ENCODE measurements at regions not wholly inside any gene's neighbourhood (a gene's known extent, or its start where the extent isn't known, plus 50 kb on each side); places are given as distances from the start of the nearest gene placed in this dataset.

DNA sequence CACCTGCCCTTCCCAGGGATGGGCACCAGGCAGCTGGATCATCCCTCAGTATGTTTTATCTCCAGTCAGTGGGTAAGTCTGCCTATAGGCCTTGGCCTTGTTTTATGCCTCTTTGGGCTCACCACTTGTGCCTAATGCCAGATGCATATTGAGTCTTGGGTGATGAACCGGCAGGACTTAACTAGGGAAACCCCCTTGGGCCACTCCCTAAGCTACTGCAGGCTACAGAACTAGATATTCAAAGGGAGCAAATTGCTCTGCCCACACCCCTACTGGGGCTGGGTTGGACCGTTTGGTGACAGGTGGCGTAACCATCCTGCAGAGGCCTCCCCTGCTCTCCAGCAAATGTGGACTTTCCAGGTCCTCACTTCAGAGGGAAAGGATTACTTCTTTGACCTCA is 115.7 kb upstream of the GDF10 start:
- intact Hi-C loops (cut with DNase I; ENCODE audit: low total_unique reads): no loop called here
- WGBS, 5 donors: 68 to 92% (median 81%) methylated on average over 3 of the region's 3 CpGs
- H3K27me3 ChIP-seq (replicated peaks in 1 of 7): no peaks in the 10 kb centered on the region
- H3K4me3 ChIP-seq: no peak overlapping the region
- H3K4me1 ChIP-seq: no peaks in the 10 kb centered on the region
- no peaks in the 10 kb centered on the region for H3K36me3 ChIP-seq
- TF ChIP-seq POLR2AphosphoS5 (IDR thresholded peaks at IDR 0.05): no peak
- TF ChIP-seq, protein P1, sequence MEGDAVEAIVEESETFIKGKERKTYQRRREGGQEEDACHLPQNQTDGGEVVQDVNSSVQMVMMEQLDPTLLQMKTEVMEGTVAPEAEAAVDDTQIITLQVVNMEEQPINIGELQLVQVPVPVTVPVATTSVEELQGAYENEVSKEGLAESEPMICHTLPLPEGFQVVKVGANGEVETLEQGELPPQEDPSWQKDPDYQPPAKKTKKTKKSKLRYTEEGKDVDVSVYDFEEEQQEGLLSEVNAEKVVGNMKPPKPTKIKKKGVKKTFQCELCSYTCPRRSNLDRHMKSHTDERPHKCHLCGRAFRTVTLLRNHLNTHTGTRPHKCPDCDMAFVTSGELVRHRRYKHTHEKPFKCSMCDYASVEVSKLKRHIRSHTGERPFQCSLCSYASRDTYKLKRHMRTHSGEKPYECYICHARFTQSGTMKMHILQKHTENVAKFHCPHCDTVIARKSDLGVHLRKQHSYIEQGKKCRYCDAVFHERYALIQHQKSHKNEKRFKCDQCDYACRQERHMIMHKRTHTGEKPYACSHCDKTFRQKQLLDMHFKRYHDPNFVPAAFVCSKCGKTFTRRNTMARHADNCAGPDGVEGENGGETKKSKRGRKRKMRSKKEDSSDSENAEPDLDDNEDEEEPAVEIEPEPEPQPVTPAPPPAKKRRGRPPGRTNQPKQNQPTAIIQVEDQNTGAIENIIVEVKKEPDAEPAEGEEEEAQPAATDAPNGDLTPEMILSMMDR (IDR thresholded peaks at IDR 0.05 in 8 of 11, conservative IDR thresholded peaks at IDR 0.05 in 3 of 11): no peak
- no peak for TF ChIP-seq POLR2A (IDR thresholded peaks at IDR 0.05)
- H3K27ac ChIP-seq: no peak overlapping the region
- no peak for DNase-seq
- H3K9me3 ChIP-seq: no peaks in the 10 kb centered on the region

DNA sequence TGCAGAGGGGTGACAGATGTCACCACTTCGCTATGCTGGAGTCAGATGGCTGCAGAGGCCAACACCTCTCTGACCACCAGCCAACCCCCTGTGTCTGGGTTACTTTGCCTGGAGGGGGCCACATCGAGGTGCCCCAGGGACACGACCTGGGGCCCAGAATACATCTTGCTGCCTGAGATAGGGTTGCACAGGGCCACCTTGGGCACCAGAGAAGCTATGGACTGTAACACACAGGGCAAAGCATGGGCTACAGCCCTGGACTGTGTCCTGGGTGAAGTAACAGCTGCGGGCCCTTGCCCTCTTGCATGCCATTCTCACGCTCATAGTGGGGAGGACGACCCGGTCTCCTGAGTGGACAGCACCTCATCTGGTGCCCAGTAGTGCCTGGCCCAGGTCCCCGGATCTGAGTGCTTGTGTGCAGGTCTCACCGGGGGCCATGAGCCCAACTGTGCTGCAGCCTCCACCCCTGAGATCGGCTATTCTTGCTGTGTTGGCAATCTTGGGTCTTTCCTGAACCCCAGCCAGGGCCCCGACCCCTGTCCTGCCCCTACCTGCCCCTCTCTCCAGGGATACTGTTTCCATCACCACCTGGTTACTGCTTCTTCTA is 115.2 kb upstream of the GDF10 start:
- peak; percentile 66 for DNase-seq
- Histone ChIP-seq H3K9me3 (no peaks in the 10 kb centered on the region), H3K27me3 (replicated peaks in 1 of 7) (no peaks in the 10 kb centered on the region), H3K36me3 (no peaks in the 10 kb centered on the region), H3K4me3 (no peak overlapping the region), H3K27ac (no peak overlapping the region), H3K4me1 (no peaks in the 10 kb centered on the region)
- 78 to 91% (median 87%) methylated on average over 7 to 11 of the region's 11 CpGs for WGBS, 5 donors
- intact Hi-C loops (cut with DNase I; ENCODE audit: low total_unique reads): no loop called here
- TF ChIP-seq POLR2A (IDR thresholded peaks at IDR 0.05) (no peak), POLR2AphosphoS5 (IDR thresholded peaks at IDR 0.05) (no peak)
- TF ChIP-seq, protein P1 (IDR thresholded peaks at IDR 0.05 in 8 of 11, conservative IDR thresholded peaks at IDR 0.05 in 3 of 11): no peak

DNA sequence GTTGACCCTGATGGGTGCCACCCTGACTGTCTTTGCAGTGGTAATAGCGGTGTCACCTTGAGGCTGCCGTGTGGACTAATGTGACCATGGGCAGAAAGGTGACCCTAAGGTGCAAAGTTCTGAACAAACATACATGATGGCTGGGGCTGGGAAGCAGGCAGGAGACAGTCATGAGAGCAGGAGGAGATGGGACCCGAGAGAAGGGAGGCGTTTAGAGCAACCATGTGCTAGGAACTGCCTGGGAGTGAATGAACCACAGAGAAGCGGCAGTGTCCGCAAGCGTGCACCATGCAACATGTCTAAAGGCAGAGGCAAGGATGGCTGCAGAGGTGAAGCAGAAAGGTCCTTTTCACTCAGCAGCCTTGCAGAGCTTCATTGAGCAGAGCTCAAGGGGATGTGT is 113.1 kb upstream of the GDF10 start:
- H3K36me3 ChIP-seq: no peaks in the 10 kb centered on the region
- no peak overlapping the region for H3K27ac ChIP-seq
- intact Hi-C loops (cut with DNase I; ENCODE audit: low total_unique reads): no loop called here
- TF ChIP-seq, protein P1 (IDR thresholded peaks at IDR 0.05 in 8 of 11, conservative IDR thresholded peaks at IDR 0.05 in 3 of 11): no peak
- TF ChIP-seq POLR2AphosphoS5 (IDR thresholded peaks at IDR 0.05) (no peak), POLR2A (IDR thresholded peaks at IDR 0.05) (no peak)
- no peak for DNase-seq
- H3K27me3 ChIP-seq (replicated peaks in 1 of 7): no peaks in the 10 kb centered on the region
- no peaks in the 10 kb centered on the region for H3K9me3 ChIP-seq
- no peak overlapping the region for H3K4me3 ChIP-seq
- 88 to 99% (median 93%) methylated on average over 7 of the region's 7 CpGs for WGBS, 5 donors
- H3K4me1 ChIP-seq: no peaks in the 10 kb centered on the region

DNA sequence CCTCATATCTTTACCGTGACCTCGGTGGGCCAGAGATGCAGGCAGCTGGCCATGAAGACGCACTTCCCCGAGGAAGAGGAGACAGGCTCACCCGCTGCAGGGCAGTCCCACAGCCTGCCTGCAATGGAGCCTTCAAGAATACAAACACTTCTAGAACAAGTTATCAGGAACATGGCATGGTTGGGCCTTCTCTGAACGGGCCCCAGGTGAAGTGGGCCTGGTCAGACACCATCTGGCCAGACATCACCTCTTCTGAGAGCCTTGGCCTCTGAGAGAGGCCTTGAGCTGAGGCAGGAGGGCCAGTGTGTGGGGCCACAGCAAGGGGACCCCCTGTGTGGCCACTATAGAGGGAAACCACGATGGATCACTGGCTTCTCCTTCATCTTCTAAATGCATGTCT is 112.4 kb upstream of the GDF10 start:
- Histone ChIP-seq H3K9me3 (no peaks in the 10 kb centered on the region), H3K27ac (no peak overlapping the region), H3K27me3 (replicated peaks in 1 of 7) (no peaks in the 10 kb centered on the region), H3K4me3 (no peak overlapping the region), H3K4me1 (no peaks in the 10 kb centered on the region), H3K36me3 (no peaks in the 10 kb centered on the region)
- no peak for DNase-seq
- intact Hi-C loops (cut with DNase I; ENCODE audit: low total_unique reads): no loop called here
- TF ChIP-seq, protein P1 (IDR thresholded peaks at IDR 0.05 in 8 of 11, conservative IDR thresholded peaks at IDR 0.05 in 3 of 11): no peak
- no peak for TF ChIP-seq POLR2A (IDR thresholded peaks at IDR 0.05)
- no peak for TF ChIP-seq POLR2AphosphoS5 (IDR thresholded peaks at IDR 0.05)
- 73 to 95% (median 85%) methylated on average over 7 of the region's 7 CpGs for WGBS, 5 donors

All from spleen (tissue), 11 donors.